GM21360 (cell line): ENCODE measurements at regions not wholly inside any gene's neighbourhood (a gene's known extent, or its start where the extent isn't known, plus 50 kb on each side); places are given as distances from the start of the nearest gene placed in this dataset.
A peak's percentile ranks its signal among the peaks of the same experiment; 100 is the strongest.
"Not testable (repeated sequence)": the region's sequence is repeated elsewhere in the genome, so short reads cannot be mapped to it uniquely, and the experiment has no call there.

Experiments used
- ATAC-seq: cut with Tn5 transposase; IDR thresholded peaks from one replicate; pipeline ENCODE4 v1.9.1; 2021; ENCODE audit warnings: mild to moderate bottlenecking, moderate library complexity; ENCODE audit not compliant: unreplicated experiment

DNA sequence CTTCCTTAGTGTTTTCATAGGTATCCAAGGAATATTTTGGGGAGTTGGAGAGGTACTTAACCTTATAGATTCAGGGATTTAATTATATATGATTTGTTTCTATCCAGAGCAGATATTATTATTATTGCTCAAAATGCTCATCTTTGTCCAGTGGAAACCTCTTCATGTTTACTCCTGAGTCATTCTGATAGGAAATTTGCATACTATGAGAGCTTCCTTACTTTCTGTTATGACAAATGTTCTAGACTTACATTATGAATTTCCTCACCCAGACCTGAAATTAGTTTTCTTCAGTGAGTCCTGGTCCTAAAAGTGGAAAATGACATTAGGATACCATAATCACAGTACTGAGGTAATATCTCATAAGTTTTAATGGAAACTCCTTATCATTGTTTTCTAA lies 57.5 kb upstream of the PLPPR5 start:
- no peak for ATAC-seq

DNA sequence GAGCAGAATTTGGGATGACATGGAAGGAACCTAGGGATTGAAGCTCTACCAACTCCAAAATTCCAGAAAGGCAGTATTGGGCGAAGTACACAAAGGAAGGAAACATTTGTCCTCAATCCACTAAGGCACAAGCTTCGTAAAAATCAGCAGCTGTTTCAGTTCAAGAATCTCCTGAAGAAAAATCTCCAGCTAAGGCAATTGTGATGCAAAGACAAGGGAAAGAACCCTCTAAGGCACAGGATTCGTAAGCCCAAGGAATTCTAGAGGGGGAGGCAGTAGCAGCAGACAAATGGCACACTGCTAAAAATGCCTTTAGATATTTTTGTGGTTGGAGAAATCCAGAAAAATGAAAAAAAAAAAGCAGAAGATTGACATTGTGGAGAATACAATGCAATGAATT lies 64.5 kb upstream of the PLPPR5 start:
- ATAC-seq, result no peak

DNA sequence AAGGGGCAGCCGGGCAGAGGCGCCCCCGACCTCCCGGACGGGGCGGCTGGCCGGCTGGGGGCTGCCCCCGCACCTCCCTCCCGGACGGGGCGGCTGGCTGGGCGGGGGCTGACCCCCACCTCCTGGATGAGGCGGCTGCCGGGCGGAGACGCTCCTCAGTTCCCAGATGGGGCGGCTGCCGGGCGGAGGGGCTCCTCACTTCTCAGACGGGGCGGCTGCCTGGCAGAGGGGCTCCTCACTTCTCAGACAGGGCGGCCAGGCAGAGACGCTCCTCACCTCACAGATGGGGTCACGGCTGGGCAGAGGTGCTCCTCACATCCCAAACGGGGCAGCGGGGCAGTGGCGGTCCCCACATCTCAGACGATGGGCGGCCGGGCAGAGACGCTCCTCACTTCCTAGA lies 73.9 kb upstream of the PLPPR5 start:
- ATAC-seq, result not testable (repeated sequence)

DNA sequence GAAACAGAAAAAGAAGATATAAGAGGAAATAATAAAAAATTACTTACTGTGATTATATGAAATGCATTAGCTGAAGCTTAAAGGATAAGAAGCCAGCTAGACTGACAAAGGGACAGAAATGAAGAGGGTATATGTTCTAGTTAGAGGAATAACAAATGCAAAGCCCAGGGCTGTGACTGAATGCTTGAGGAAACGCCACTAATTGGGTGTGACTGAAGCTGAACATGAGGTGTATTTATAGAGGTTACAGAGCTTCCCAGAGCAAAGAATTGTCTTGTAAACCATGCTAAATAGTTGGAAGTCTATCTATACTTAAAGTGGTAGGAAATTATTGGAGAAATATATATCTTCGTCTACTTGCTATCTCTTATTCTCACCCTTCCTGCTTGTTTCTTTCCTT lies 77.7 kb upstream of the PLPPR5 start:
- no peak for ATAC-seq

DNA sequence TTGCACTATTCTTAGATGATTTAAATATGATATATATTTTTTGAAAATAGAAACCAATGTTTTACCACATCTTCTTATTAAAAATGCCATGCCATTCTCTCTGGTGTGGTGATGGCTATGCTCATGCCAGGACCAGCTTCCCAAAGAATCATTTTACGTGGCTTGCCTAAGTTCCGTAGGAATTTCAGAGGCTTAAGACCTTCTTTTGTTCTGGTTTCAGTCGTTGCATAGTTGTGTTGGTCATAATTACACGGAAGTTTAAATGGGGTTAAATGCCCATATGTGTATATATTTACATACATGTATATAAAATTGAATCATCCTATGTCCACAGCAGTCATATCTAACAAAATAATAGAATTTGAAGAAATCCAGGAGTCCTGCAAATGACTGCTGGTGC lies 78.7 kb upstream of the PLPPR5 start:
- no peak for ATAC-seq

DNA sequence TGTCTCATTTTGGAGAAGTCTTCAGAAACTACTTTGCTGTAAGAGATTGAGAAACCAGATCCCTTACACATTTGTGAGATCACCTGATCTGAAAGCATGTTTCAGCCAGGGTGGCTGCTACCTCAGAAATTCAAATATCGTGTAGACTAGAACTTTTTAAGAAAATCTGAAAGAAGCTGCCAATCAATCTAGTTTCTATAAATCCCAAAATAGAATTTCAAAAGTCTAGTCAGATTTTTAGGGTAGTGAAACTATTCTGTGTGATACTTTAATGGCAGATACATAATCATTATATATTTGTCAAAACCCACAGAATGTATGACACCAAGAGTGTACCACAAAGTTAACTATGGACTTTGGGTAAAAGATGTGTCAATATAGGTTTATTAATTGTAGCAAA lies 79.9 kb upstream of the PLPPR5 start:
- ATAC-seq, result peak; percentile 81

DNA sequence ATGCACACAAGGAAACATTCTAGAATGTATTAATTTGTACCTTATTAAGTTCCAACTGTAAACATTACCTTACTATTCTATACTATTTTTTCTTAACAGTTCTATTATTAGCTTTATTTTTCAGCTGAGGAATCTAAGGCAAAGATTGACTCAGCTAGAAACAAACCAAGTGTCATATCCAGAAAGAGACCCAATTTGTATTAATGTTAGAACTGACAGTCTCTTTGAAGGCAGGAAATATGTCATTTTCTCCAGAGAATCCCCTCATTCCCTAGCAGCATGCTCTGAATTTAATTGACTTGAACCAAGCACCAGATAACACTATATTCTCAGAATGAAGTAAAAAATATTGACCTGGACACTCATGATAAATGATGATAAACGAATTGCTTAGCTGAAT lies 81.4 kb upstream of the PLPPR5 start:
- ATAC-seq, result no peak

DNA sequence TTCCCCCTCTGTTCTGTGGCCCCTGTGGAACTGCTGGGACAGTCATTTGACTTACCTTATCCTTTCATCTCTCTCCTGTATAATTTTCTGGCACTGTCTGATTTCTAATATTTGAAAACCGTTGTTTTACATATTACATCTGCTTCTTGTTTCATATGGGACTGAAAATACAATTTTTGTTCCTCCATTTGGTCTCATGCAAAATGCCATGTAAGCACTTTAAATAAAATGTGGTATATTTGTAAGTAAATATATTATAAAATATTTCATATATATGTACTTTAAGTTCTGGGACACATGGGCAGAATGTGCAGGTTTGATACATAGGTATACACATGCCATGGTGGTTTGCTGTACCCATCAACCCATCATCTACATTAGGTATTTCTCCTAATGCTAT lies 93.9 kb upstream of the PLPPR5 start:
- no peak for ATAC-seq

DNA sequence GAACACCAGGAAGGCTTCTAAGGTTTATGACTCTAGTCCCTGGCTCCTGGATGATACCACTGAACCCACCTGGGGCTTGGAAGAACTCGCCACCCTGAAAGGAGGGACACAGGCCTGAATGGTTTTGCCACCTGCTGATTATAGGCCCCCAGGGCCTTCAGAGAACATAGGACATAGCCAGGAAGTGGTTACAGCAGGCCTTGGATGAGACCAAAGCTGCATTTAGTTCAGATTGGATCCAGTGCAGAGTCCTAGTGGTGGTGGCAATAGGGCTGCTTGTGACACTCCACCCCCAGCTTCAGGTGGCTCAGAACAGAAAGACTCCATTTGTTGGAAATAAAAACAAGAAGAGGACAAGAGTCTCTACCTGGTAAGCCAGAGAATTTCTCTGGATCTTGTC lies 101.6 kb upstream of the PLPPR5 start:
- ATAC-seq, result no peak

DNA sequence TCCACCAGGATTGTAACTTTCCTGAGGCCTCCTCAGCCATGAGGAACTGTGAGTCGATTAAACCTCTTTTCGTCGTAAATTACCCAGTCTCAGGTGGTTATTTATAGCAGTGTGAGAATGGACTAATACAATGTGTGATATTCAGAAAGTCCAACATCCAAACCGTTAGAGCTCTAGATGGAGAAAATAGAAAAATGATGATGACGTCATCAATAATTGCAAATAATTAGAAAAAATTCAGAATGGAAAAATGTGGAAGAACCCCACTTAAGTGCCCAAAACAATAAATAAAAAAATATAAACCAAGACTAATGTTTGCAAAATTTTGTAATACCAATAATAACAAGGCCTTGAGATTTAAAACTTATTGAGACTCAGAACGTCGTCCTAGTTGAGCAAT lies 103.0 kb upstream of the PLPPR5 start:
- no peak for ATAC-seq

DNA sequence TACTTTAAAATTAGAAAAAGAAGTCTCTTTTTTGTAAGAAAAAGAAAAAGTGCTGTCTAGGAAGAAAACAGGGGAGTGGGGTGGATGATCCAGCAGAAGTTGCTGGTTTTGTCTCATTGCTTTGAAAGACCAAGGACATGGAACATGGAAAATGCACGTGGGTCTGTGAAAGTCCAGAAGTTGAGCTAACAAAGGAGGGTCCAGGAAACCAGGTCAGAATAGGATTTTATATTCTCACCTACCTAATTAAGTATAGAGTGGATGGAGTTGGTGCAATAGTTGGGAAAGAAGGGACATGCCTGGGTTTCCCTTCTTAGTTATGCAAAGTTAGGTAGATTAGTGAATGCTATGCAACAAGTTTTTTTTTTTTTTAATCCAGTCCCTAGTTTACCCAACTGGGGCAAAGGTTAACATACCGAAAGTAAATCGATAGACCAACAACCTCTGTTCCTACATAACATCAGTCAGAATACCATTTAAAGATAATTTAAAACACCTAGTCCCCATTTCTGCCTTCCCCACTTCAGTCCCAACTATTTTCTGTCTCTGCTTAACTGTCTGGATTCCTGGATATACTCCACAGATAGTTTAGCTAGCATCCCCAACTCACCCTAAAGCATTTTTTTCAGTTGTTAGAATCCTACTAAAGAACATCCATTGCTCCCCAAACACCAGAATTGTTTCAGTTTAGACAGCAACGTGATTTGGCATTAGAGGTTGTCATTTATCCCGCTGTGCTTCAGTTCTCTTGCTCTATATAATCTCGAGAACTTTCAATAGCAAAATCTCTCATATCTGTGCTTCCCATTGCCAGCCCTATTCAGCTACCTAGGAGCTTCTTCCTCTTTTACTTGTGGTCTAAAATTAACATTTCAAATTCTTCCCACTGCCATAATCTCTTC lies 105.7 kb upstream of the PLPPR5 start:
- no peak for ATAC-seq

DNA sequence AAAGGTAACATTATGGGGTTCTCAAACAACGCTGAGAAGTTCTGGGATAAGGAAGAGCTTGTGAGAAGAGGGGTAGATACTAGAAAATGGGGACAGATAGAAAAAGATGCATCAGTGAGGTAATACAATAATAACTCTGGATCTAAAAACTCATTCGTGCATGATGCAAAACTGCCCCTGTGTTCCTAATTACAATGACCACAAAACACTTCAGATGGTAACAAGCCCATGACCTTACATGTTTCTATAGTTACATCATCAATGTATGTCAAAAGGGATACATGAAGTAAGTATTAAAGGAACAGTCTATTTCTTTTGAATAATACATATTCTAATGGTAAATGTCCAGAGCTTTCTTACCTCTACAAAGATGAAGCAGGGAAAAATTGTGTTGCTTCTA lies 110.6 kb upstream of the PLPPR5 start:
- ATAC-seq, result no peak

DNA sequence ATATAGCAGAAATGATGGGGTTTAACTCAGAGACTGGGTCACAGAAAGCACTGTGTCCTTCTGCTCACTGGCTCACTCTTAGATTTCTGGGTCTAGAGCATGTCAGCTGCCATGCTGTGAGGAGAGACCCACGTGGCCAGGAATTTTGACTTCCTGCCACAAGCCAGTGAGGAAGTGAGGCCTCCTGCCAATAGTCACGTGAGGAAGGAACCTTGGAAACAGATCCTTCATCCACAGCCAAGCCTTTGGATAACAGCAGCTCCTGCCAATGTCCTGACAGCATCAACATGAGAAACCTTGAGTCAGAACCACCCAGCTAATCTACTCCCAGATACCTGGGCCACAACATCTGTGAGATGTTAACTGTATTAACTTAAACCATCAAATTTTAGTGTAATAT lies 114.5 kb upstream of the PLPPR5 start:
- no peak for ATAC-seq

DNA sequence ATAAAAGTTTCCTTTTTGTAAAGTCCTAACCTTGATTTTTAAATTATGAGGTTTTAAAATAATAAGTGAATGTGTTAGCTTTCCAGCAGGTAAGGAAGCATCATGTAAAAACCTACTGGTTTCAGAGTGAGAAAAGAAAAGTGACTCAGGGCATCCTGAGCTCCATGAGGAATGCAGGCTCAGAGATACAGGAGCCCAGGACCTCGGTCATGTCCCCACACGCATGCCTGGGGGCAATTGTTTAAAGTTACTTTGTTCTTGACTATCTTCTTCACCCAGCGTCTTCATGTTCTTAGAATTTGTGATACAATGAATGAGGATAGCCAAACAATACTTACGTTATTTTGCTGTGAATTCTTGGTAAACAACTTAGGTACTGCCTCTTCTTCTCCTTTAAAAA lies 117.4 kb upstream of the PLPPR5 start:
- ATAC-seq, result no peak

DNA sequence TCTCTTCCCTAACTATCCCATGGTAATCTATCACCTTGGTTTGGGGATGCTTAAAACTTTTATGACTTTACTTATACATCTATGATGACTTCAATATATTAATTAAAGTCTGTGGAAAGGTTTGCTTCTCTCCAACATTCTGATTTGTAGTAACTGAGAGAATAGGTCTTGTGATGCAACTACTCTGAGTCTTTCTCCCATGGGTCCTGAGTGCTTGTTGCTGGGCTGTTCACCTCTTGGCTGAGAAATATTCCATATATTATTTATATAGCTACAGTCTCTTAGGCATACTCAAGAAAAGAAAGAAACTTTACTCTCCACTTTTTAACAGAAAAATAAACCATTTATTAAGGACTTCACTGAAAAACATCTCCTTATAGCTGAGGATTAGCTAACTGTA lies 119.3 kb upstream of the PLPPR5 start:
- ATAC-seq, result no peak

DNA sequence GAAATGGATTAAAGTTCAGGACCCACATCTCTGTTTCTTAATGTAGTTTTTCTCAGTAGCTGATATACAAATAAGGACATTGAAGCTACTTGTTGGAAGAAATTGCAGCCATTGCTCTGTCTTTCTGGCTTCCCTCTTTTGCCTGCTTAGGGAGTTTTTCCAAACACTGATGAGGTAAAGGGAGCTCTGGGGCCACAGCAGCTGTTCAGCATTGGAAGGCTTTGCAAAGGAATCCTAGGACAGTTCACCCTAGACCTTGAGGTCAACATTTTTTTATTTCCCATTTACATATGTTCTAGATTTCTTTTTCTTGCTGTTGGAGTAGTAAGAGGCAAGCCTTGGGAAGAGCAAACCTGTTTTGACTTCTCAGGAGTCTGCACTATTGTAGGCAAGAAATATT lies 126.9 kb upstream of the PLPPR5 start:
- no peak for ATAC-seq

DNA sequence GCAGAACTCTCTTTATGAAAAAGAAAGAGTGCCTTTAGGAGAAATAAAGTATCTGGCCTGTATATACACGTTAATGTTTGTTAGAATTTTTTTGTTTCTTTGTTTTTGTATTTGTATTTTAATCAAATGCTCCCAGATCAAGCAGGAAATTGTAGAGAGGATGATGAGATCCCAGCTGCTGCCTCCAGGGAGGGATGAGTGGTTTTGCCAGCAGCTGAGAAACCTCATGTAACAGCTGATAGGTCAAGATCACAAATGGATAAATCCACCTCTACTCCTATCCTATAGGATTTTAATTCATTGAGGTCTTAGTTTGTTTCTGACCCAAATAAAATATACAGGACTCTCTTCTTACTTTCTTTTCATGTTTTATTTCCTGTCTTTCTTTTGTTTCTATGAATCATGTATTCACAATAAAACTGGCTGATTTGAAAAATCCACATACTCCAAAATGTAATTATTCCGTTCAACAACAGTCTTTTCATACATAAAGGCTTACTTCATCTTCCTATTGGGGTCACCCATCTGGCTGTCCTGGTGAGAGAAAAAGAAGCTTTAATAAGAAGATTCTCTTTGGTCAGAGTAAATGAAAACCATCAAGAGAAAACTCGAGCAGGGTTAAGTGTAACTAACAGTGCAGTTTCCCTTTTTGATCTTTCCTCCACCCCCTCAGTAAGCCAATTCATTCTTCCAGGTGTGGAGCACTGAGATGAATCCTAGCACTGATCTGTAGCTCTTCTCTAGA lies 129.3 kb upstream of the PLPPR5 start:
- ATAC-seq, result no peak

DNA sequence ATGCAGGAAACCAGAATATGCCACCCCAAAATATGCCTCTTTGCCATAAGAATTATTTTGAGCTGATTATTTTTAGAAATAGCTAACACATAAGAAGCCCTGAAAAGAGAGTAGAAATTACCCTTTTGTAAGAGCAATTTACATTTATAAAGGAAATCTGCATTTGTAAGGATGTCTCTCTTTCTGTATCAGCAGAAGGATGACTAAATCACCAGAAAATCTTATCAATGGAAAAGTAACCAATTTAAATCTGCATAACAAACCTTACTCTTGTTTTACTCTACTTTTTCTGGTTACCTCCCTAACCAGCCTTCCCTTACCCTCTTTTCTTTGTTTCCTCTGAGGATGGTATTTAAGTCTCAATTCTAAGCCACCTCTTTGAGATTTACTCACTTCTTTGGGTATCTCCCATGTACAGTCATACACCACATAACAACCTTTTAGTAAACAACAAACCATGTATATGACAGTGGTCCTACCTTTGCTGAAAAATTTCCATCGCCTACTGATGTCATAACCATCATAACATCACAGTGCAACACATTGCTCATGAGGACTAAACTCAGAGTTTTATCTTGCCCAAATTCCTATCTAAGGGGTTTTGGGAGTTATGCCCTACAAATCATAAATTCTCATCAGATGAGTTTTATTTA lies 126.6 kb upstream of the PLPPR4 start:
- ATAC-seq, result no peak

DNA sequence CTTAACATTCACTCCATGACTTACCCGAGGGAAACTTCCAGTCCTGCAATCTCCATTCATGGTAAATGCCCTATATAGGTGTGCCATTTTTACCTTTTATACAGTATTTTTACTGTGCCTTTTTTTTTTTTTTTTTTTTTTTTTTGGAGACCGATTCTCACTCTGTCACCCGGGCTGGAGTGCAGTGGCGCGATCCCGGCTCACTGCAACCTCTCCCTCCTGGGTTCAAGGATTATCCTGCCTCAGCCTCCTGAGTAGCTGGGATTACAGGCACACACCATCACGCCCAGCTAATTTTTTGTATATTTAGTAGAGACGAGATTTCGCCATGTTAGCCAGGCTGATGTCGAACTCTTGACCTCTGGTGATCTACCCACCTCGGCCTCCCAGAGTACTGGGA lies 124.4 kb upstream of the PLPPR4 start:
- ATAC-seq, result no peak

DNA sequence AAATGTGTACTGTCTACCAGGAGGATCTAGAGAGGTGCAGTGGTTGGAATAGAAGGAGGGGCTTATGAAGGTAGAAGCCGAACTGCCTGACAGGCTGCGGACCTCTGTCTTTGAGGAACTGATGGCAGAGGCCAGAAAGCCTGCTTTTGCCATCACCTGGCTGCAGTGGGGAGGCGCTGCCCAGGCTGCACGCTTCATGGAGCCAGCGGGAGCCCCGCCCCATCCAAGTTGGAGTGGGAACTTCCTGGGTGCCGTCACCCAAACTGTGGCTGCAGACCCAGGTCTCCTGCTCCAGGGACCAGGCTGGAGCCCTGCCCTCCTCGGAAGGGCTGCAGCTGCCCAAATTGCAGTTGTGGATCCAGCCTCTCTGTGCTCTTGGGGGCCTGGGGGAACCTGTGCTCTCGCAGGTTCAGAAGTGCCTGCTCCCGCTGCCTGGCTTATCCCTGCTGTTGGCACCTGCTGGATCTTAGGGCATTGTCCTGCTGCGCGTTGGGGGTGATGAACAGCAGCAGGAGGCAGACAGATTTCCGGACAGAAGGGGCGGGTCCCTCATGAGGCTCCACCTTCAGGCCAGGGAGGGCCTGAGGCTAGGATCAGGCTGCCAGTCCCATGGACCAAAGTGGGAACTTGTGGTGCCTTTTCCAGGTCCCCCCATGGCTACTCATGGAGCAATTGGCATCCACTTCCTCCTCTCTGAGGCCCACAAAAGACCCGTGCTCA lies 118.0 kb upstream of the PLPPR4 start:
- no peak for ATAC-seq

DNA sequence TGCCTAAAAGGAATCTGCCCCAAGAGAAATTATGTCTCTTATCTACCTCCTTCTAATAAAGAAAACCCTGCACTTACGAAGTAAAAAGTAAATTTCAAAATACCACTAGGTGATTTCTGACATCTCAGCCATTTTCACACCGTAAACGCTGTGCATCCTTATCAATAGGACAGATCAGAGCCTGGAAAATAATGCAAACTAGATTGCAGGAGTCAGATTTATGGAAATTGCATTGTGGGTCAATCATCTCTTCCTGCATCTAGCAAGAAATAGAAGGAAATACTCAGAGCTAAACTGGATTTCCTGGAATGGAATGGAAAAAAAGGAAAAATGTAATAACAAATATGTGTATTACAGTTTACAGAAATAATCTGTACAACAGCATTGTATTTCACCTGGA lies 114.3 kb upstream of the PLPPR4 start:
- ATAC-seq, result no peak
